Liver (tissue), 8 donors: ENCODE measurements at regions not wholly inside any gene's neighbourhood (a gene's known extent, or its start where the extent isn't known, plus 50 kb on each side); places are given as distances from the start of the nearest gene placed in this dataset.
A peak's percentile ranks its signal among the peaks of the same experiment; 100 is the strongest.

Source experiments
- DNase-seq: peaks from one replicate; pipeline ENCODE4 v3.0.0-alpha.2; 2017; ENCODE audit warnings: low spot score
- H3K27ac ChIP-seq, 2 donors: one replicate each; pipeline ENCODE4 v1.7.0; 2013; ENCODE audit warnings: inconsistent platforms in 2 of 2, low read length in 2 of 2, control low read depth in 1 of 2, low read depth in 1 of 2, mild to moderate bottlenecking in 1 of 2
- H3K27me3 ChIP-seq, 4 donors: one replicate each; pipeline versions ENCODE4 v1.6.1 to v1.7.0; 2013; ENCODE audit warnings: low read length in 3 of 4, inconsistent platforms in 1 of 4, mild to moderate bottlenecking in 1 of 4, moderate library complexity in 1 of 4; ENCODE audit not compliant: control insufficient read depth in 4 of 4, insufficient read depth in 4 of 4
- H3K36me3 ChIP-seq, 4 donors: one replicate each; pipeline versions ENCODE4 v1.6.1 to v1.7.0; 2013; ENCODE audit warnings: low read length in 3 of 4, mild to moderate bottlenecking in 3 of 4, low read depth in 1 of 4, moderate library complexity in 1 of 4; ENCODE audit not compliant: control insufficient read depth in 4 of 4, insufficient read depth in 3 of 4
- H3K4me1 ChIP-seq, 4 donors: one replicate each; pipeline versions ENCODE4 v1.6.1 to v1.7.0; 2013; ENCODE audit warnings: low read length in 3 of 4, mild to moderate bottlenecking in 3 of 4, moderate library complexity in 1 of 4; ENCODE audit not compliant: control insufficient read depth in 4 of 4, insufficient read depth in 4 of 4
- H3K4me3 ChIP-seq, 3 donors: one replicate each; pipeline versions ENCODE4 v1.6.1 to v1.7.0; 2013; ENCODE audit warnings: low read length in 3 of 3, control low read depth in 1 of 3, low read depth in 1 of 3, mild to moderate bottlenecking in 1 of 3
- H3K9ac ChIP-seq, 2 donors: one replicate each; pipeline ENCODE4 v1.7.0; 2013; ENCODE audit warnings: low read length in 2 of 2, mild to moderate bottlenecking in 2 of 2, moderate library complexity in 2 of 2, control low read depth in 1 of 2, low read depth in 1 of 2
- H3K9me3 ChIP-seq, 4 donors: one replicate each; pipeline versions ENCODE4 v1.6.1 to v1.7.0; 2013; ENCODE audit warnings: low read length in 3 of 4; ENCODE audit not compliant: control insufficient read depth in 4 of 4
- ATF3 ChIP-seq: IDR thresholded peaks from 2 replicates; pipeline ENCODE4 v1.6.1; 2016; ENCODE audit warnings: antibody characterized with exemption
- CTCF ChIP-seq: fragments of 150-350 bp; IDR thresholded peaks from 2 replicates; pipeline ENCODE4 v1.5.1; 2017; ENCODE audit warnings: improper control_type of control experiment, low read depth, low read length; ENCODE audit not compliant: missing input control
- EGR1 ChIP-seq, 2 donors: IDR thresholded peaks; 2 replicates each; pipeline ENCODE4 v1.6.1; 2016 to 2018; ENCODE audit warnings: antibody characterized with exemption in 2 of 2, low read depth in 2 of 2
- FOXA2 ChIP-seq: IDR thresholded peaks from 2 replicates; pipeline ENCODE4 v1.6.1; 2016; ENCODE audit warnings: antibody characterized with exemption
- HNF4A ChIP-seq, 2 donors: conservative IDR thresholded peaks; 2 replicates each; pipeline ENCODE4 v1.6.1; 2016; ENCODE audit warnings: antibody characterized with exemption in 2 of 2, mild to moderate bottlenecking in 2 of 2
- HNF4G ChIP-seq: IDR thresholded peaks from 2 replicates; pipeline ENCODE4 v1.6.1; 2016; ENCODE audit warnings: antibody characterized with exemption
- JUND ChIP-seq, 2 donors: IDR thresholded peaks; 2 replicates each; pipeline ENCODE4 v1.6.1; 2016; ENCODE audit warnings: antibody characterized with exemption in 2 of 2
- NR2F2 ChIP-seq: IDR thresholded peaks from 2 replicates; pipeline ENCODE4 v1.6.1; 2016; ENCODE audit warnings: antibody characterized with exemption
- REST ChIP-seq: IDR thresholded peaks from 2 replicates; pipeline ENCODE4 v1.6.1; 2016; ENCODE audit warnings: antibody characterized with exemption, mild to moderate bottlenecking
- RXRA ChIP-seq, 2 donors: IDR thresholded peaks; 2 replicates each; pipeline ENCODE4 v1.6.1; 2017 to 2018; ENCODE audit warnings: antibody characterized with exemption in 2 of 2, mild to moderate bottlenecking in 1 of 2
- SP1 ChIP-seq: IDR thresholded peaks from 2 replicates; pipeline ENCODE4 v1.6.1; 2018; ENCODE audit warnings: antibody characterized with exemption, mild to moderate bottlenecking
- TAF1 ChIP-seq: conservative IDR thresholded peaks from 2 replicates; pipeline ENCODE4 v1.6.1; 2016; ENCODE audit warnings: antibody characterized with exemption, mild to moderate bottlenecking
- YY1 ChIP-seq: IDR thresholded peaks from 2 replicates; pipeline ENCODE4 v1.6.1; 2016; ENCODE audit warnings: antibody characterized with exemption, mild to moderate bottlenecking
- ZBTB33 ChIP-seq: IDR thresholded peaks from 2 replicates; pipeline ENCODE4 v1.6.1; 2016; ENCODE audit warnings: antibody characterized with exemption
- WGBS: extraction: QIAGEN DNeasy Blood & Tissue Kit; methylation state at CpG from one replicate; pipeline ENCODE4 v1.1.7; 2013; 5-methylcytosine and 5-hydroxymethylcytosine counted together
- donor health status: healthy.
- donor health status: healthy.
- donor health status: healthy.
- donor health status: healthy.
- donor health status: healthy.

- no peak for DNase-seq
- peaks cover 0 to 4% (median 0%) of the 10 kb centered on the region in 4 donors for H3K4me1 ChIP-seq
- H3K27ac ChIP-seq: no peak overlapping the region
- no peaks in the 10 kb centered on the region for H3K27me3 ChIP-seq
- H3K36me3 ChIP-seq: no peaks in the 10 kb centered on the region
- H3K4me3 ChIP-seq: no peak overlapping the region
- H3K9ac ChIP-seq: no peak overlapping the region
- no peaks in the 10 kb centered on the region for H3K9me3 ChIP-seq
- TF ChIP-seq RXRA (IDR thresholded peaks at IDR 0.05) (no peak), ATF3 (no peak), YY1 (no peak), EGR1 (IDR thresholded peaks at IDR 0.05; ENCODE audit: low read depth in 2 of 2) (no peak), JUND (IDR thresholded peaks at IDR 0.05) (no peak), TAF1 (no peak), CTCF (no peak), HNF4A (conservative IDR thresholded peaks at IDR 0.05) (peak in 1 of 2 donors; percentile 20), FOXA2 (no peak)
- 69% methylated on average over 4 of the region's 4 CpGs for WGBS
These were observed 199.6 kb upstream of the CNOT2 start for GRCh38 chr12:70043490-70044138.

GRCh38 chr12:70044167-70044566 is 199.1 kb upstream of the CNOT2 start:
- no peaks in the 10 kb centered on the region for H3K9me3 ChIP-seq
- H3K4me3 ChIP-seq: no peak overlapping the region
- peaks cover 0 to 4% (median 0%) of the 10 kb centered on the region in 4 donors for H3K4me1 ChIP-seq
- WGBS: 80% methylated on average over 2 of the region's 2 CpGs
- H3K36me3 ChIP-seq: no peaks in the 10 kb centered on the region
- no peaks in the 10 kb centered on the region for H3K27me3 ChIP-seq
- TF ChIP-seq TAF1: no peak
- TF ChIP-seq NR2F2: no peak
- TF ChIP-seq SP1: no peak
- TF ChIP-seq HNF4G: no peak
- no peak for TF ChIP-seq ATF3
- no peak for TF ChIP-seq ZBTB33
- no peak for TF ChIP-seq FOXA2
- TF ChIP-seq REST: no peak
- DNase-seq: no peak
- no peak overlapping the region for H3K27ac ChIP-seq
- no peak overlapping the region for H3K9ac ChIP-seq
